PC-3 (cell line): ENCODE measurements at regions not wholly inside any gene's neighbourhood (a gene's known extent, or its start where the extent isn't known, plus 50 kb on each side); places are given as distances from the start of the nearest gene placed in this dataset.

ENCODE experiments used
- EZH2 ChIP-seq: fragments of 300-600 bp; sonication (generic); IDR thresholded peaks from one replicate; pipeline ENCODE4 v1.6.1; 2017; ENCODE audit warnings: antibody characterized with exemption, mild to moderate bottlenecking, low read length; ENCODE audit not compliant: unreplicated experiment
- TF ChIP-seq, protein P1 (sequence below): fragments of 300-600 bp; sonication (generic); conservative IDR thresholded peaks from 2 replicates; pipeline ENCODE4 v1.5.1; 2017; ENCODE audit warnings: antibody characterized with exemption, low read depth, mild to moderate bottlenecking, low read length

DNA sequence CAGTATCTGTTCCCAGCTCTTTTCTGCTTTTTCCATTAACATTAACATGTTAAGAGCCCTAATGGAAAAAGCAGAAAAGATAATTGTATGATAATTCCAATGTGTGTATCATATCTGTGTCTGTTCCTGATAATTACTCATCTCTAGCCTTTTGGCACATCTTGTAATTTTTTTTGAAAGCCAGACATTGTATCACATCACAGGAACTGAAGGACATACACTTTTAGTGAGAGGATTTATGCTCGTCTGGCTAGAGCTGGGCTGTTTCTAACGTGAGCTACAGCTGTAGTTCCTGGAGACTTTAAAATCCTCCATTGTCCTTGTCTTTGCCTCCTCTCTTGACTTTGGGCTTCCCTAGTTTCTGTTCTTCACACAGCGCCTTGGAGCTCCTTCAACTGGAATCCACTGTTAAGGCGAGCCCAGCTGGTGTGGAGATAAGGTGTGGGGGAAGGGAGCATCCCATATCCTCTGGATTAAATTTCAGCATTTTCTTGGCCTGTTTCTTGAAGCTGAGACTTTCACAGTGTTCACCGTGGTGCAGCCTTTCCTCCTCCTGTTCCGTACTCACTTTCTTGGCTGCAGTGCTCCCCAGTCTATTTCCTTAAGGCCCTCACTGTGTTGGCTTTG lies 211.5 kb downstream of the GALR1 start:
- TF ChIP-seq, protein P1, sequence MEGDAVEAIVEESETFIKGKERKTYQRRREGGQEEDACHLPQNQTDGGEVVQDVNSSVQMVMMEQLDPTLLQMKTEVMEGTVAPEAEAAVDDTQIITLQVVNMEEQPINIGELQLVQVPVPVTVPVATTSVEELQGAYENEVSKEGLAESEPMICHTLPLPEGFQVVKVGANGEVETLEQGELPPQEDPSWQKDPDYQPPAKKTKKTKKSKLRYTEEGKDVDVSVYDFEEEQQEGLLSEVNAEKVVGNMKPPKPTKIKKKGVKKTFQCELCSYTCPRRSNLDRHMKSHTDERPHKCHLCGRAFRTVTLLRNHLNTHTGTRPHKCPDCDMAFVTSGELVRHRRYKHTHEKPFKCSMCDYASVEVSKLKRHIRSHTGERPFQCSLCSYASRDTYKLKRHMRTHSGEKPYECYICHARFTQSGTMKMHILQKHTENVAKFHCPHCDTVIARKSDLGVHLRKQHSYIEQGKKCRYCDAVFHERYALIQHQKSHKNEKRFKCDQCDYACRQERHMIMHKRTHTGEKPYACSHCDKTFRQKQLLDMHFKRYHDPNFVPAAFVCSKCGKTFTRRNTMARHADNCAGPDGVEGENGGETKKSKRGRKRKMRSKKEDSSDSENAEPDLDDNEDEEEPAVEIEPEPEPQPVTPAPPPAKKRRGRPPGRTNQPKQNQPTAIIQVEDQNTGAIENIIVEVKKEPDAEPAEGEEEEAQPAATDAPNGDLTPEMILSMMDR = no peak
- no peak for TF ChIP-seq EZH2
